ENCODE measurements at regions not wholly inside any gene's neighbourhood (a gene's known extent, or its start where the extent isn't known, plus 50 kb on each side); places are given as distances from the start of the nearest gene placed in this dataset.

- no peak for DNase-seq
Observed at GRCh38 chr2:147049957-147050356, 794.9 kb upstream of the ACVR2A start.

GRCh38 chr2:147046473-147046872 is 798.4 kb upstream of the ACVR2A start:
- no peak for DNase-seq

- peak; percentile 19 for DNase-seq
Observed at GRCh38 chr2:147045113-147045512, 799.7 kb upstream of the ACVR2A start.

DNA sequence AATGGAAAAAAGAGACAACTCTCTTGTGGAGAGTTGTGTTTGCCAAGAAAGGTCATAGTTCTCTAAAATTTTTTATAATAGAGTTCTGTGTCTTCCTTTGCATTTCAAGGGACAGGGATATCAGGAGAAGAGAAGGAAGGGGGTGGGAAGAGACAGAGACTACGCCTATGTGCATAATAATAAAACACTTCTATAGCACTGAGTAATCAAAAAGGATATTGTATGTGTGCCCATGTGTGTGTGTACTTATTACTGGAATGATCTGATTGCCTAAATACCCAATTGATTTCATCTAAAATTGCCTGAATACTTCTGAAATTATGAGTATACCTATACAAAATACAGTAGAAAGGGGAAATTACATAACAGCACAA is 803.7 kb upstream of the ACVR2A start:
- no peak for DNase-seq

- DNase-seq = no peak
Observed at GRCh38 chr2:147040298-147041120, 804.3 kb upstream of the ACVR2A start.

DNA sequence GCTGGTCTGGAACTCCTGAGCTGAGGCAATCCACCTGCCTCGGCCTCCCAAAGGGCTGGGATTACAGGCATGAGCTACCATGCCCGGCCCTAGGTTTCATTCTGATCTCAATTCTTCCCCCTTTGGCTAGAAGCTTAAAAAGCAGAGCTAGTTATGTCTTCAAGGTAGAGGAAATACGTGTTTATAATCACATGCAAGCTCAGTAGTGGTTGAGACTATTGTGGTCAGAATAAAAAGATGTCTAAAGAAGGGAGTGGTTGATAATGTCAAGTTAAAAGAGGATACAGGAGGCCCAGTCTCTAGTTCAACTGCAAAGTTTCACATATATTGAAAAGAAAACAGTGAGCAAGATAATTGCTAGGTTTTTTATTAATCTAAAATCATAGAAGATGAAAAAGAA is 807.8 kb upstream of the ACVR2A start:
- no peak for DNase-seq

DNA sequence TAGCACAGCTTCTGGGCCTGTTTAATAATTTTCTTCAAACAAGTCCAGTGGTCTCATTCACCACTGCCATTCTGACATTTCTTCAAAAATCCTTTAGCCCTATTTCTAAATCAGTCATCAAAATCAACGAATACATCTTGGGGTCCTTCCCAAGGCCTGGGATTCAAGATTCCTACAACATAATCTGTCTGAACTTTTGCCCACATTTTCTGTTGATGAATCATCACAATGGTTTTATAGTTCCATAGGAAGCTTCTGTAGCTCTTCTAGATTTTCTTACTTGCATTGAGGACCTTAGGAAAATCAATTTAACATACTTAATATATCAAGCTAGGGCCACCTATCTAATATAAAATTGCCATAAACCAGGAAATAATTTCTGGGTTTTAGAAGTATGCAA is 811.8 kb upstream of the ACVR2A start:
- DNase-seq = peak; percentile 58

GRCh38 chr2:147031897-147032296 is 812.9 kb upstream of the ACVR2A start:
- DNase-seq = no peak

- peak; percentile 59 for DNase-seq
Observed at GRCh38 chr2:147030966-147031720, 813.7 kb upstream of the ACVR2A start.

- no peak for DNase-seq
Observed at GRCh38 chr2:147027436-147027835, 817.4 kb upstream of the ACVR2A start.

DNA sequence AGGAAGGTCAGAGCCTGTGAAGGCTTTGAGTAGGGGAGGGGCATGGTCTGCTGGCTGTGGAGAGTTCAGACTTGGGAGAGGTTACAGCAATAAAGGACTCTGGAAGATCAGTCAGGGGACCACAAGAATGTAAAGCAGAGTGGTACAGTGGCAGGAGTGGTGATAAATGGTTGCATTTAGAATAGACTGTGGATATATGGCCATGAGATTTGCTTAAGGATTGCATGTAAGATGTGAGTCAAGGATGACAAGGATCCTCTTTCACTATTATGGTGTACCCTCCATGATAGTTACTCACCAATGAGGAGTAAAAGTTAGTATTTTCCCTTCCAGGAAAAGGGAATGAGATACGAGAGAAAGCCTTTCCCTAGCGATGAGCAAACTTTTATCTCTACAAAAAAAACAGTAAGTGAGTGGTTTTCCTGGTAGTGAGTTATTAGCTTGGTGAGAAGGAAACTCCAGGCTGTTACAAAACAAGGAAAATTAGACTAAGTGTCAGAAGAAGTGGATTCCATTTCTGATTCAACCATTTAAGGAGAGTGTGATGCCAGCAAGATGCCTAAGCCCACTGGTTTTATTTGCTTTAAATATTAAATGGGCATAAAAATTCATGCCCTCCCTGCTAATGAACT is 818.0 kb upstream of the ACVR2A start:
- DNase-seq = peak; percentile 77

GRCh38 chr2:147025646-147026585 is 818.9 kb upstream of the ACVR2A start:
- peak; percentile 46 for DNase-seq

GRCh38 chr2:147019311-147019710 is 825.5 kb upstream of the ACVR2A start:
- no peak for DNase-seq

- no peak for DNase-seq
Observed at GRCh38 chr2:147017951-147018645, 826.7 kb upstream of the ACVR2A start.

- no peak for DNase-seq
Observed at GRCh38 chr2:147016181-147016580, 828.6 kb upstream of the ACVR2A start.

GRCh38 chr2:147015591-147015990 is 829.2 kb upstream of the ACVR2A start:
- no peak for DNase-seq

- no peak for DNase-seq
Observed at GRCh38 chr2:147013696-147014392, 831.0 kb upstream of the ACVR2A start.

GRCh38 chr2:147008481-147008880 is 836.3 kb upstream of the ACVR2A start:
- DNase-seq = no peak

- DNase-seq = peak; percentile 12
Observed at GRCh38 chr2:147006736-147007141, 838.1 kb upstream of the ACVR2A start.

- DNase-seq = no peak
Observed at GRCh38 chr2:147003081-147003480, 841.7 kb upstream of the ACVR2A start.

GRCh38 chr2:147002256-147002655 is 842.6 kb upstream of the ACVR2A start:
- no peak for DNase-seq
